ENCODE measurements at regions not wholly inside any gene's neighbourhood (a gene's known extent, or its start where the extent isn't known, plus 50 kb on each side); places are given as distances from the start of the nearest gene placed in this dataset.

DNA sequence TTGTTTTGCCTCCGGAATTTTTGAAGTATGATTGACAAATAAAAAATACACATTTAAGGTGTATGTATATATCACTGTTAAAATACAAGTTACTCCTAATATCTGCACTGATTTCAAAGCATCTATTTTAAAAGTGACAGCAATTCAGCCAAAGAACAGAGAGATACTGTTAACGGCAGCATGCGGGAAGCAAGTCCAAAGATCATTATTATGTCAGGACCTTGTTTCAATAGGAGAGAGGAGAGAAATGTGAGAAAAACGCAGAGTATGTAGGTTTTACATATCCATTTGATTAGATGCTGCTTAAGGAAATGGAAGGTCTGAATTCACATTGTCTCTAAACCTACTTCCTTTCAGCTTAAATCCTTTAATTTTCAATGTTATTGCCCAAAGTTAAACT, 545.5 kb upstream of the SLC8A1 start:
- H3K4me3 ChIP-seq (ENCODE audit: low read depth, low read length) = no peak overlapping the region
- TF ChIP-seq, protein P1, sequence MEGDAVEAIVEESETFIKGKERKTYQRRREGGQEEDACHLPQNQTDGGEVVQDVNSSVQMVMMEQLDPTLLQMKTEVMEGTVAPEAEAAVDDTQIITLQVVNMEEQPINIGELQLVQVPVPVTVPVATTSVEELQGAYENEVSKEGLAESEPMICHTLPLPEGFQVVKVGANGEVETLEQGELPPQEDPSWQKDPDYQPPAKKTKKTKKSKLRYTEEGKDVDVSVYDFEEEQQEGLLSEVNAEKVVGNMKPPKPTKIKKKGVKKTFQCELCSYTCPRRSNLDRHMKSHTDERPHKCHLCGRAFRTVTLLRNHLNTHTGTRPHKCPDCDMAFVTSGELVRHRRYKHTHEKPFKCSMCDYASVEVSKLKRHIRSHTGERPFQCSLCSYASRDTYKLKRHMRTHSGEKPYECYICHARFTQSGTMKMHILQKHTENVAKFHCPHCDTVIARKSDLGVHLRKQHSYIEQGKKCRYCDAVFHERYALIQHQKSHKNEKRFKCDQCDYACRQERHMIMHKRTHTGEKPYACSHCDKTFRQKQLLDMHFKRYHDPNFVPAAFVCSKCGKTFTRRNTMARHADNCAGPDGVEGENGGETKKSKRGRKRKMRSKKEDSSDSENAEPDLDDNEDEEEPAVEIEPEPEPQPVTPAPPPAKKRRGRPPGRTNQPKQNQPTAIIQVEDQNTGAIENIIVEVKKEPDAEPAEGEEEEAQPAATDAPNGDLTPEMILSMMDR (IDR thresholded peaks at IDR 0.05; ENCODE audit: insufficient read depth, low read depth, low read length, missing control alignments) = no peak
- DNase-seq (ENCODE audit: low read depth) = no peak

DNA sequence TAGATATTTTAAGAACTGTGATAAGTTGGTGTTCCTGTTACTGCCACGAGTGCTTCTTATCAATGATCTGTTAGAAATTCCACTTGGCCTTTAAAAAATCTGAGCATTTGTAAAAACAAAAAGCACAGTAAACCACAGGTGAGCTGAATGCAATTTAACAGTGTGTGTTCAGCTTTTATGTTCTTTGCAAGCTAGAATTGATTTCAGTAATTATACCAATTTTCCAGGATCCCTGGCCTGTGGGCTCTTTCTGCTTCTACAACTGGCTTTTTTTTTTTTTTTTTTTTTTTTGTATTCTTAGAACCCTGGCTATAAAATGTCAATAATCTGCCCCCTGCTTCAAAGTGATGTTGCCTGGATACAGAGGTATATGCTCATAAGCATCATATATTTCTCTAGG, 548.5 kb upstream of the SLC8A1 start:
- TF ChIP-seq, protein P1 (IDR thresholded peaks at IDR 0.05; ENCODE audit: insufficient read depth, low read depth, low read length, missing control alignments) = no peak
- DNase-seq (ENCODE audit: low read depth) = no peak
- no peak overlapping the region for H3K4me3 ChIP-seq (ENCODE audit: low read depth, low read length)

DNA sequence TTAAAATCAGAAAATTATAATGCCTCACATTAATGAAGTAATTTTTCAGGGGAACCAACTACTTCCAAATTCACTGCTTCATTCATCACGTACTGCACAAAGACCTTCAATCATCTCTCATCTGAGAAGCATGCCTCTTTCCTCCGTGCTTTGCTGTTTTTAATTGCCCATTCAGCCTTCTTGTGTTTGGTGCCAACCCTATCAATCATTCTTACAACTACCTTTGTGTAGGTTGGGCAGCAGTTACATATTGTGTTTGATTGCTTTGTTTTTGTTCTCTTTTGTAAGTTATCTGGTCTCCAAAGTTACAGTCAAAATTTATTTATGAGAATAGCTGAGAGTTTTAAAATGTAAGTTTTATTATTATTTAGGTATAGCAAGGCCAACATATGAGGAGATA, 549.0 kb upstream of the SLC8A1 start:
- TF ChIP-seq, protein P1 (IDR thresholded peaks at IDR 0.05; ENCODE audit: insufficient read depth, low read depth, low read length, missing control alignments) = no peak
- DNase-seq (ENCODE audit: low read depth) = no peak
- no peak overlapping the region for H3K4me3 ChIP-seq (ENCODE audit: low read depth, low read length)

DNA sequence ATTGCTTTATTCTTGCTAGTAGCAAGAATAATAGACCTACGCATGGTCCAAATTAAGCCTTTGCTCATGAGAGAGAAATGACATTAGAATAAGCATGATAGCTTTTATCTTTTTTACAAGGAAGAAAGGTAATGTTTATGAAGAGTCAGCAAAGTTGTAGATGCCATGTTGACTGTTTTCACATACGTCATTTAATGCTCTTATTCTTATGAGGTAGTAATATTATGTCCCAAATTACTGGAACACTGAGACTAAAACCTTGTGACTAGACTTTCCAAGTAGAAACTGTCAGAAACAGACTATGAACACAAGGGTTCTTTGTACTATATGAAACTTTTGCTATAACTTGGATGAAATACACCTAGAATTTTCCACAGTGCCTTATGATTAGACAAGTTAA, 552.8 kb upstream of the SLC8A1 start:
- DNase-seq (ENCODE audit: low read depth) = no peak
- no peak overlapping the region for H3K4me3 ChIP-seq (ENCODE audit: low read depth, low read length)
- TF ChIP-seq, protein P1 (IDR thresholded peaks at IDR 0.05; ENCODE audit: insufficient read depth, low read depth, low read length, missing control alignments) = no peak

- DNase-seq (ENCODE audit: low read depth) = no peak
- H3K4me3 ChIP-seq (ENCODE audit: low read depth, low read length) = no peak overlapping the region
- TF ChIP-seq, protein P1 (IDR thresholded peaks at IDR 0.05; ENCODE audit: insufficient read depth, low read depth, low read length, missing control alignments) = no peak
Observed at GRCh38 chr2:41020358-41020757, 568.5 kb upstream of the SLC8A1 start.

DNA sequence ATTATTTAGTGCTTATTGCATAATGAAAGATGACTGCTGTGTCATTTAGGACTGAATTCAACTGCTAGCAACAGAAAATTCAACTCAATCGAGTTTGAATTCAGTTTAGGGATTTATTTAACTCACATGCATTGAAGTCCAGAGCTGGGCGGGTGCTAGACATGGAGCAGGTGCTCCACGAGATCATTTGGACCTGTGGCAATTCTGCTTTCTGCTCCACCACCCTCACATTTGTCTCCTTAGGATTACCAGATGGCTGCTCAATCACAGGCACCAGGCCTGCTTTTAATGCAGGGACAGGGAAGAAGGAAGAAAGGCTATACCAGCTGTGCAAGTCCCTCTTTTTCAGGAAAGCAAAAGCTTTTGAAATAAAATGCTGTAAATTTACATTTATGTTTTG, 572.9 kb upstream of the SLC8A1 start:
- no peak for DNase-seq (ENCODE audit: low read depth)
- H3K4me3 ChIP-seq (ENCODE audit: low read depth, low read length) = no peak overlapping the region
- TF ChIP-seq, protein P1 (IDR thresholded peaks at IDR 0.05; ENCODE audit: insufficient read depth, low read depth, low read length, missing control alignments) = no peak

GRCh38 chr2:41026613-41027012, 574.7 kb upstream of the SLC8A1 start:
- no peak for DNase-seq (ENCODE audit: low read depth)
- TF ChIP-seq, protein P1 (IDR thresholded peaks at IDR 0.05; ENCODE audit: insufficient read depth, low read depth, low read length, missing control alignments) = no peak
- H3K4me3 ChIP-seq (ENCODE audit: low read depth, low read length) = no peak overlapping the region

Measured in GM12865 (cell line).